Endothelial cell of umbilical vein (primary cell): ENCODE measurements at regions not wholly inside any gene's neighbourhood (a gene's known extent, or its start where the extent isn't known, plus 50 kb on each side); places are given as distances from the start of the nearest gene placed in this dataset.
A peak's percentile ranks its signal among the peaks of the same experiment; 100 is the strongest.

ENCODE experiments used
- BruUV-seq: library from RNA; stranded (reverse); fragments of 400-500 nt; replicated peaks from 2 replicates; lab custom pipeline; 2021; lab: Mats Ljungman, UMichigan
- CTCF ChIA-PET: fragments of 300-600, 350-600 bp; sonication (Branson Sonifier 250); formaldehyde crosslinking; loops from one replicate; lab custom pipeline; 2021; ENCODE audit warnings: antibody characterized with exemption, inconsistent platforms; lab: Charles Lee
- POLR2A ChIA-PET: fragments of 300-600, 350-600 bp; sonication (Branson Sonifier 250); formaldehyde crosslinking; loops from one replicate; lab custom pipeline; 2021; ENCODE audit warnings: antibody characterized with exemption, inconsistent platforms; lab: Charles Lee
- DNase-seq: peaks from one replicate; pipeline ENCODE4 v3.0.0-alpha.2; 2011; ENCODE audit warnings: low read depth, low spot score
- FAIRE-seq: peaks from 2 replicates; lab custom pipeline; 2011; peaks lifted over from hg19 to GRCh38; lab: Jason Lieb, UNC
- H2AFZ ChIP-seq: 2 replicates; pipeline ENCODE4 v1.6.0; 2012; ENCODE audit warnings: low read depth, low read length, control low read depth, inconsistent platforms
- H3K27ac ChIP-seq: 2 replicates; pipeline ENCODE4 v1.5.1; 2011; ENCODE audit warnings: low read depth, mild to moderate bottlenecking, control low read depth, low read length, moderate library complexity; ENCODE audit not compliant: insufficient read depth
- H3K27me3 ChIP-seq, 2 experiments: 2 replicates each; pipeline versions ENCODE4 v1.6.0 to v1.6.1; 2011; ENCODE audit warnings: low read length in 2 of 2, mixed read lengths in 1 of 2; ENCODE audit not compliant: control insufficient read depth in 2 of 2, insufficient read depth in 2 of 2
- H3K36me3 ChIP-seq, 2 experiments: 2 replicates in 1 of 2; 3 replicates in 1 of 2; pipeline ENCODE4 v1.5.1; 2011; ENCODE audit warnings: low read length in 2 of 2, mild to moderate bottlenecking in 1 of 2, moderate library complexity in 1 of 2; ENCODE audit not compliant: control insufficient read depth in 2 of 2, insufficient read depth in 2 of 2; ENCODE audit errors: extremely low read depth in 1 of 2
- H3K4me1 ChIP-seq: 3 replicates; pipeline ENCODE4 v1.5.1; 2011; ENCODE audit warnings: mild to moderate bottlenecking, low read length; ENCODE audit not compliant: control insufficient read depth, insufficient read depth; ENCODE audit errors: extremely low read depth
- H3K4me2 ChIP-seq: 2 replicates; pipeline ENCODE4 v1.6.1; 2011; ENCODE audit warnings: low read length, control low read depth, mixed read lengths; ENCODE audit not compliant: insufficient read depth
- H3K4me3 ChIP-seq, 3 experiments: fragments of 200-600 bp in 1 of 3; sonication (generic), shearing (Covaris generic) in 1 of 3; replicated peaks in 1 of 3; 2 replicates each; pipeline ENCODE4 v1.5.1; 2011 to 2016; ENCODE audit warnings: control low read depth in 3 of 3, low read length in 3 of 3, mild to moderate bottlenecking in 2 of 3, inconsistent platforms in 1 of 3, low read depth in 1 of 3, moderate library complexity in 1 of 3; ENCODE audit not compliant: insufficient read depth in 1 of 3
- H3K79me2 ChIP-seq: 2 replicates; pipeline ENCODE4 v1.6.0; 2012; ENCODE audit warnings: low read length, inconsistent platforms; ENCODE audit not compliant: control insufficient read depth, insufficient read depth
- H3K9ac ChIP-seq: replicated peaks from 2 replicates; pipeline ENCODE3; 2011; ENCODE audit warnings: low read length, control low read depth; ENCODE audit not compliant: insufficient read depth; ENCODE audit errors: extremely low read depth
- H3K9me1 ChIP-seq: replicated peaks from 3 replicates; pipeline ENCODE4 v1.6.0; 2011; ENCODE audit warnings: mild to moderate bottlenecking, low read length; ENCODE audit not compliant: control insufficient read depth, insufficient read depth; ENCODE audit errors: extremely low read depth
- H3K9me3 ChIP-seq: replicated peaks from 2 replicates; pipeline ENCODE4 v1.5.1; 2012; ENCODE audit warnings: low read length, inconsistent platforms; ENCODE audit not compliant: control insufficient read depth, insufficient read depth
- H4K20me1 ChIP-seq: replicated peaks from 2 replicates; pipeline ENCODE3; 2011; ENCODE audit warnings: mild to moderate bottlenecking, low read length; ENCODE audit not compliant: control insufficient read depth, insufficient read depth; ENCODE audit errors: extremely low read depth
- CTCF ChIP-seq, 2 donors: IDR thresholded peaks; 1 replicate in 1 of 2; 2 replicates in 1 of 2; pipeline ENCODE4 v1.5.1; 2011; ENCODE audit warnings: low read length in 2 of 2, mild to moderate bottlenecking in 2 of 2, moderate library complexity in 2 of 2, control low read depth in 1 of 2, inconsistent platforms in 1 of 2, low read depth in 1 of 2; ENCODE audit not compliant: insufficient read depth in 1 of 2; ENCODE audit errors: extremely low read depth in 1 of 2
- EZH2 ChIP-seq: IDR thresholded peaks from 2 replicates; pipeline ENCODE4 v1.6.1; 2012; ENCODE audit warnings: borderline replicate concordance, low read depth, mild to moderate bottlenecking, moderate library complexity, low read length, inconsistent platforms; ENCODE audit not compliant: severe bottlenecking
- FOS ChIP-seq: IDR thresholded peaks from 2 replicates; pipeline ENCODE4 v1.6.1; 2011; ENCODE audit warnings: mild to moderate bottlenecking, low read length, moderate library complexity, borderline replicate concordance; ENCODE audit not compliant: insufficient read depth
- GATA2 ChIP-seq: IDR thresholded peaks from 2 replicates; pipeline ENCODE4 v1.7.0; 2011; ENCODE audit warnings: low read depth, mild to moderate bottlenecking, moderate library complexity, mixed read lengths, low read length; ENCODE audit not compliant: insufficient read length, insufficient read depth
- JUN ChIP-seq: IDR thresholded peaks from 2 replicates; pipeline ENCODE4 v1.6.1; 2011; ENCODE audit warnings: borderline replicate concordance, low read depth; ENCODE audit not compliant: insufficient read length, insufficient read depth
- MYC ChIP-seq: IDR thresholded peaks from one replicate; pipeline ENCODE4 v1.6.1; 2011; ENCODE audit warnings: mild to moderate bottlenecking, low read depth, low read length
- POLR2A ChIP-seq: IDR thresholded peaks from 2 replicates; pipeline ENCODE4 v1.6.1; 2012; ENCODE audit warnings: low read depth, mild to moderate bottlenecking, control low read depth, low read length
- POLR2AphosphoS5 ChIP-seq: IDR thresholded peaks from 2 replicates; pipeline ENCODE4 v1.6.1; 2012; ENCODE audit warnings: low read depth, mild to moderate bottlenecking, control low read depth, low read length, moderate library complexity; ENCODE audit not compliant: insufficient read depth
- dilution Hi-C: fragments of 300-500 bp; cut with MboI; formaldehyde crosslinking; loops from one replicate; pipeline ENCODE4 v1.15.0; 2019; ENCODE audit warnings: low sequenced_read_pairs; ENCODE audit not compliant: extremely low pct_ligation_motif_present
- intact Hi-C: fragments of 100-400 bp; cut with micrococcal nuclease; formaldehyde crosslinking; loops from one replicate; pipeline ENCODE4 v1.10.0; 2022
- TF ChIP-seq, protein P1 (sequence below): IDR thresholded peaks from 2 replicates; pipeline ENCODE4 v1.6.1; 2011; ENCODE audit not compliant: insufficient read depth, insufficient read length

- CTCF ChIA-PET = interaction anchor here (0.8 to 2.0 kb wide), 4 partner anchors 16 to 501 kb away, joined by 3 to 5 read pairs (median 4); no protein-coding TSS in a partner anchor
- no TSS peak for BruUV-seq
- Histone ChIP-seq H3K4me3 (no peak overlapping the region), H3K9ac (no peak overlapping the region), H3K27me3 (no peaks in the 10 kb centered on the region), H4K20me1 (no peaks in the 10 kb centered on the region), H3K9me1 (no peaks in the 10 kb centered on the region), H3K79me2 (no peaks in the 10 kb centered on the region), H3K9me3 (no peaks in the 10 kb centered on the region), H3K4me2 (peak overlapping the region; percentile 8), H2AFZ (no peak overlapping the region), H3K4me1 (peaks cover 7% of the 10 kb centered on the region), H3K27ac (no peak overlapping the region), H3K36me3 (no peaks in the 10 kb centered on the region)
- POLR2A ChIA-PET = no interaction called here
- no peak for TF ChIP-seq GATA2
- dilution Hi-C loops (no loop called here), intact Hi-C loops (no loop called here)
- DNase-seq (no peak), FAIRE-seq (no peak)
These were observed 65.9 kb upstream of the ARHGAP5 start for GRCh38 chr14:32011225-32011624.

DNA sequence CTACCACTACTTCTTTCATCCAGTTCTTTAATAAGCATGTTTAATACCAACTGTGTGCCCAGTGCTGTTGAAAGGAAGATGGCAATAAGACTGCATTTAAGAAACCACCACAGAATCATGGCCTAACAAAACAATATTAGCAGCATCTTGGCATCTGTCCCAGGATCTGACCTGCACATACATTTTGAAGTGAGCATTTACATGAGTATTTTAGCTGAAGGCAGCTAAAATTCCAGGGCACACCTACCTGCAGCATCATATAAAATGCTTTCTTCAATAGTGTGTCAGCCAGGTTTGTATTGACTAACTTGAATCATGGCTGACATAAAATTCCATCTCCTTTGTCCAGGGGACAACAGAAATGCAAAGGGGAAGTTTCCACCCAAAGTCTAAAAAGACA, 65.0 kb upstream of the ARHGAP5 start:
- POLR2A ChIA-PET = interaction anchor here (0.6 kb wide), 1 partner anchor 472 kb away, joined by 3 read pairs; no protein-coding TSS in a partner anchor
- CTCF ChIA-PET = interaction anchor here (1.6 kb wide), 1 partner anchor 17 kb away, joined by 5 read pairs; no protein-coding TSS in a partner anchor
- H2AFZ ChIP-seq = no peak overlapping the region
- no peaks in the 10 kb centered on the region for H3K9me1 ChIP-seq
- intact Hi-C loops = no loop called here
- FAIRE-seq (peak; percentile 42), DNase-seq (no peak)
- no peaks in the 10 kb centered on the region for H3K9me3 ChIP-seq
- H3K4me3 ChIP-seq = no peak overlapping the region
- no peaks in the 10 kb centered on the region for H4K20me1 ChIP-seq
- H3K27ac ChIP-seq = no peak overlapping the region
- no peaks in the 10 kb centered on the region for H3K36me3 ChIP-seq
- BruUV-seq = no TSS peak
- TF ChIP-seq FOS = no peak
- no peak for TF ChIP-seq CTCF (IDR thresholded peaks at IDR 0.05; ENCODE audit: extremely low read depth in 1 of 2, insufficient read depth in 1 of 2, low read depth in 1 of 2, low read length in 2 of 2)
- TF ChIP-seq JUN = no peak
- TF ChIP-seq MYC = no peak
- TF ChIP-seq EZH2 = no peak
- no peak for TF ChIP-seq POLR2AphosphoS5
- no peak for TF ChIP-seq GATA2
- no peak for TF ChIP-seq POLR2A
- TF ChIP-seq, protein P1, sequence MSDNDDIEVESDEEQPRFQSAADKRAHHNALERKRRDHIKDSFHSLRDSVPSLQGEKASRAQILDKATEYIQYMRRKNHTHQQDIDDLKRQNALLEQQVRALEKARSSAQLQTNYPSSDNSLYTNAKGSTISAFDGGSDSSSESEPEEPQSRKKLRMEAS = no peak
- no peaks in the 10 kb centered on the region for H3K27me3 ChIP-seq
- peaks cover 7% of the 10 kb centered on the region for H3K4me1 ChIP-seq
- no peak overlapping the region for H3K9ac ChIP-seq
- no peaks in the 10 kb centered on the region for H3K79me2 ChIP-seq
- no peak overlapping the region for H3K4me2 ChIP-seq
- dilution Hi-C loops = no loop called here
